CD4-positive, alpha-beta T cell treated with Interleukin-4 for 1 hour (primary cell): ENCODE measurements at regions not wholly inside any gene's neighbourhood (a gene's known extent, or its start where the extent isn't known, plus 50 kb on each side); places are given as distances from the start of the nearest gene placed in this dataset.

Experiments
- DNase-seq, 2 donors: peaks; one replicate each; pipeline ENCODE4 v3.0.0-alpha.2; 2020 to 2022

DNA sequence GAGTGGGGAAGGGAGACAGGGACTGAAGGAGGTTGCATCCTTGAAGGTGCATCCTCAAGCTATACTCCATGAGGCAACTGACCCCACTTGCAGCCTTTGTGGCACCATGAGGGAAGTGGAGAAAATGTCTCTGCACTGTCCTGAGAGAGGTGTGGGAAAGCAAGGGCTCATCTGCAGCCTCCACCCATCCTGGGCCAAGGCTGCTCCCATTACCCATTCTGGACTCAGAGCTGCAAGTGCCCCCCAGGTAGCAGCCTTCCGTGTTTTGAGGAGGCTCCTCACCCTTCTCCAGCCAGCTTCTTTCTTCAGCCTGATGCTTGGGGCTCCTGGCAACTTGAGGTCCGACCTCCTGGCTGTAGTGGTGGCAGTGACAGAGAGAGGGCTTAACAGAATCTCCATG is 294.6 kb downstream of the CDH26 start:
- DNase-seq, result no peak

DNA sequence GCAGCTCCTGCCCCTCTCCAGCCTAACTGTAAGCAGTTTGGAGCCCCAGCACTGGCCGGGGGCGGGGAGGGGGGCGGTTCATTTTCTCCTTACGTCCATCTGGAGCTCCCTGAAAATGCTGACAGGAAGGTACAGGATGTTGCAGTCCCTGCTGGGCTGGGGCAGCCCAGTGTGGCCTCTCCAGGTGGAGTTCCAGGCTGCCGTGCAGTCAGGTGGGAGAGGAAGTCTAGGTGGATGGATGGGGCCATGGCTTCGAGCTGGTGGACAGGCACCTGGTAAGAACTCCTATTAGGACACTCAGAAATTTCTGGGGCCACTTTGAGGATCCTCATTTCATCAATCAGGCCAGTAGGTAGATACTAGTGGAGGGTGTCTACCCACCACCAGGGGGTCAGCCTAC is 295.2 kb downstream of the CDH26 start:
- no peak for DNase-seq

DNA sequence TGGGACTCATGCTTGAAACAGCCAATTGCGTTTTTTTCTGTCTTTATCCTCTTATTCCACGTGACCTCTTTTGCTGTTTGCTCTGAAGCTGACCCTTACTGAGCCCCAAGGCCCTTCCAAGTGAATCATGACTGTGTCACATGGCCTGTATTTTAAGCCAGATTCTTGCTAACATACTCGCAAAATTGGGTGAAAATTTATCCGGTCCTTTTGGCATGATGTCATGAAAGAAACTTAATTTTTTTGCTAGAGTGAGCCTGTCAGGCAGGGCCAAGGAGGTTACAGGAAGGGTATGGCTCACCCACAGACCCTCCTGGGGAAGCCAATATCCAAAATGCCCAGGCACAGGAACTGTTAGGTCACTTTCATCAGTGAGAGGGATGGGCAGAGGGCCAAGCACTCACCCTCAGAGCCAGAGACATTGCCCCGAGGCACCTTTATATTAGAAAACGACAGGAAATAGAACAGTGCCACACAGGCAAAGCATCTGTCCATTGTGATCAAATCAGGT is 296.7 kb downstream of the CDH26 start:
- DNase-seq, result no peak

GRCh38 chr20:60255415-60255814 is 297.2 kb downstream of the CDH26 start:
- DNase-seq, result no peak

DNA sequence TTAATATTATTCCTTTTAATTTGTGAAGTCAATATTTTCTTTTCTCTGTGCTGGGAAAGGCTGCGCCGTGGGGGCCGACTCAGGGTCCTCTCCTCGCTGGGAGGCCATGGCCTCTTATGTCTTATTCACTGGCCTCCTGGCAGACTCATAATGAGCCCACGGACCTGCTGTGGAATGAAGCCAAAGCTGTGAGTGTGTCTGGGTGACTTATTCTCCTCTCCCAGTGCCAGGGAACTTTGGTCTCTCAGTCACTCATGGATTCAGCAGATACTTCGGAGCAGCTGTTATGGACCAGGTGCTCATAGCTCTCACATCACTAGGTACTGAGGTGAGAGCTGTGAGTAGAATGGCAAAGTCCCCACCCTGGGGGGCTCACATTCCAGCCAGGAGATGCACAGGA is 297.6 kb downstream of the CDH26 start:
- DNase-seq, result no peak

DNA sequence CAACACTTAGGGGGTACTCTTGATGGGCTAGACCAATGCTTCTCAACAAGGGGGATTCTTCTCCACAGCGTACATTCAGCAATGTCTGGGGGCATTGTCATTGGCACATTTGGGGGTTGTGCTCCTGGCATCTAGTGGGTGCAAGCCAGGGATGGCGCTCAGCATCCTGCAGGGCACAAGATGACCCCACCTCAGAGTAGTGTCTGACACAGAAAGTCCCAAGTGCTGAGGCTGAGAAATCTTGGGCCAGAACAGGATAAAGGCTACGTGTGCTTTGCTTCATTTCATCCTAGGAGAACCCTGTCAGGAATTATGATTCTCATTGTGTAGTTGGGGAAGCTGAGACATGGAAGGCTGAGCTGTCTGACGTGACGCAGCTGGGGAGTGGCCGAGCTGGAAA is 298.6 kb downstream of the CDH26 start:
- DNase-seq, result no peak

- no peak for DNase-seq
Measured at GRCh38 chr20:60257671-60258070, 299.4 kb downstream of the CDH26 start.

DNA sequence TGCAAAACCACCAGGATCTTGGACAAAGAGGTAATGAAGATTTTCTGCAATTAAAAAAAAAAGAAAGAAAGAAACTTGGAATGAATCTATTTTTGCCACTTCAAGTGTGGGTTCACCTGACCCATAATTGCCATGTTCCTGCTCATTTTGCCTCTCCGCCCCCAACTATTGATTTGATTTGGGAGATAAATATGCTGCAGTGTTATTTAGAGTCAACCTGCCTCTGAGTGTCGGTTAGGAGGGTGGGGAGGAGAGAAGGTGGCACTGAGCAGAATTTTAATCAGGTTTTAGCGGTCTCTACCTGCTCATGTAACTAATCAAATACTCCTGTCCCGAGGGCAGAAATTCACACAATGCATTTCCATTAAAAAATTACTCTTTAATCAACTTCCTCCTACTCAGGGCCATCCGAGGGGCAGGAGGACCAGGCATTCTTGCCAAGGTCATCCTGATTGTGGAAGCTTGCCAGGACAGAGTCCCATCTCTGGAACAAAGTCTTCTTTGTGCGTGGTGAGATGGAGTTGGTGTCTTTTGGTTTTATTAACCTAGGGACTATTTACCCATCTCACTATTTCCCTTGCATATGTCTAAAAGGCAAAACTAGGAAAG is 300.1 kb downstream of the CDH26 start:
- DNase-seq, result no peak

DNA sequence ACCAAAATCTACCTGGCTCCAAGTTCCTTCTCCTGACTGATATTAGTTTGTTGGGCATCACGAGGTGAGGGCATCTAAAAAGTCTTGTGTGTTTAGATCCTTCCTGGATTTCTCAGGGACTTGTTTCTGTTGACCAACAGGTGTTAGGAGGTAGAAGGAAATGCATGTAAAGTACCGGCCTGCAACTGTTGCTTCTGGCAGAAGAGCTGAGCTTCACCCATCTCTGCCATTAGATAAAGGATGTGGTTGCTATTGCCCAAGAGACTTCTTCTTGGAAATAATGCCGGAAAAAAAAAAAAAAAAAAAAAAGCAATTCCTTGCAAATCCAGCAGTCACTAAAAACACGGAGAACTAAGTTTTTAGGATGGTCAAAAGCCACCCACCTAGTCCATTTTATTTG is 303.1 kb downstream of the CDH26 start:
- DNase-seq, result no peak

- DNase-seq, result peak; percentile 48 to 61
Measured at GRCh38 chr20:60262967-60263603, 304.9 kb downstream of the CDH26 start.

GRCh38 chr20:60263725-60264709 is 305.8 kb downstream of the CDH26 start:
- DNase-seq, result no peak

- peak; percentile 1 to 13 for DNase-seq
Measured at GRCh38 chr20:60266177-60266823, 308.1 kb downstream of the CDH26 start.

DNA sequence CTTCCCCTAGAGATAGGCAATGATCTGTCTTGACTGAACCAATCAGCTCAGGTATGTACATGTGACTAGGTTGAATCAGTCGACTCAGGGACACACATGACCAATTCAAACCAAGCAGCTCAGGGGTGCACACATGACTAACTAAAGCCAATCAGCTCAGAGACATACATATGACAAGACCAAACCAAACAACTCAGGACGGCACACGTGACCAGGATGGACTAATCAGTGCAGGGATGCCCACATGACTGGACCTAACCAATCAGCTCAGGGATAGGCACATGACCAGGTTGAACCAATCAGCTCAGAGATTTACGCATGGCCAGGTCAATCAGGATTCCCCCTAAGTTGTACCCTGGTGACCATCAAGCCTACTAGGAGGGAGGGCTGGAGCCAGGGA is 310.3 kb downstream of the CDH26 start:
- no peak for DNase-seq

GRCh38 chr20:60269573-60270162 is 311.4 kb downstream of the CDH26 start:
- no peak for DNase-seq

DNA sequence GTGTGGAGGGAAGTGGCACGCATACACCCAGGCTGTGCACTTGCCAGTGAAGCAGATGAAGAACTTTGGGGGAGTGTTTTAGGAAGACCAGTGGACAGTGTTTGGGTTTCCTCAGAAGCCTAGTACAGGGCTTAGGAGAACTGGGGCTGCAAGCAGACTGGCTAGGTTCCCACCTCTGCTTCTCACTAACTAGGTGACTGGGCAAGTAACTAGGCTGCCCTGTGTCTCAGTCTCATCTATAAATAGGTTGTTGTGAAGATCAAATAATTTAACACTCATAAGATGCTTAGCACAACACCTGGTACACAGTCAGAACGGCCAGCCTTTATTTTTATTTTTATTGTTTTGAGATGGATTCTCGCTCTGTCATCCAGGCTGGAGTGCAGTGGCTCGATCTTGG is 312.1 kb downstream of the CDH26 start:
- DNase-seq, result no peak

GRCh38 chr20:60271597-60271996 is 313.4 kb downstream of the CDH26 start:
- no peak for DNase-seq

DNA sequence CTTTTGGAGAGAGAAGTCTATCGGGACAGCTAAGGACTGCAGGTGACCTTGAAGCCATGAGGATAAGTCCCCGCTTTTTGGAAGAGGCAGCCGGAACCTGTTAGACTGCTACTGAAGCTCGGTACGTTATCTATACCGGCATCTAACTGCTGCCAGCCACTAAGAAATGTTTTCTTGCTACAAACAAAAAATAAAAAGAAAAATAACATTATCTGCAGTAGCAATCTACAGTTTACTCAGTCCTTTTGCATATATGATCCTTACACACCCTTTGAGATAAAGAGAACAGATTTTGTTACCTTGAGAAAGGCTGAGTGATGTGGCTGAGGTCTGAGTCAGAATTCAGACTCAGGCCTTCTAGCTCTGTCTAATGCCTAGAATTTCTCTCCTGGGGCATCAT is 314.6 kb downstream of the CDH26 start:
- DNase-seq, result no peak

DNA sequence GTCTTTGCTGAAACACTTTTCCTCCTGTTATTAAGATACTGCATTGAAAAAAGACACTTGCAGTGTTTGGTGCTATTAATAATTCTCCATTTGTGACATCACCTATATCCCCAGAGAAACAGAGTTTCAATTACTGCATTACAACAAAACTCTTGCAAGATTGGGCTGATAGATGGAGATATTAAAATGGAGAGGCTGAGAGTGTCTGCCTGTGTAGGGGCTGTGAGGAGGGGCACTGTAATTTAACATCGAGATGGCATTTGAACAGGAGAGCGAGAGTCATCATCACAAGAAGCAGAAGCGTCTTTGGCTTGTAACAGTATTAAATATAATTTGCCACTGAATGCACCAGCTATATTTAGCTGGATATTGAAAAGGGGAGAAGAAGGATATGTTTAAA is 316.5 kb downstream of the CDH26 start:
- DNase-seq, result no peak

- no peak for DNase-seq
Measured at GRCh38 chr20:60281295-60281694, 323.1 kb downstream of the CDH26 start.

- no peak for DNase-seq
Measured at GRCh38 chr20:60283281-60283680, 325.1 kb downstream of the CDH26 start.

DNA sequence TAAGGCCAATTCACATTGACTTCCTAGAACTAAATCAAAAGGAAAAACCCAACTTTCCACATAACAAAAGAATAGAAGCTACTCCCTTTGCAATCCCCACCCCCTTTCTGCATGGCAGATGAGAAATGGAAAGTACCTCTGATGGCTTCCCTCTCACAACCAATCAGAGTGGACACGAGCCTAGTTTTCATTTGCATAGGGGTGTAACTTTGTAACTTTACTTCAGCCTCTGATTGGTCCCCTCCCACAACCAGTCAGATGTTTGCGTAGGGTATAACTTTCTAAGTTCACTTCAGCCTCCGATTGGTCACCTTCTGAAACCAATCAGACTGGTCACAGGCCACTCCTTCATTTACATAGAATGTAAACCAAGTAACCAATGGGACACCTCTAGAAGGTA is 328.5 kb downstream of the CDH26 start:
- DNase-seq, result no peak

GRCh38 chr20:60288945-60289344 is 330.7 kb downstream of the CDH26 start:
- no peak for DNase-seq
